HS-5 (cell line): ENCODE measurements at regions not wholly inside any gene's neighbourhood (a gene's known extent, or its start where the extent isn't known, plus 50 kb on each side); places are given as distances from the start of the nearest gene placed in this dataset.
"Not testable (repeated sequence)": the region's sequence is repeated elsewhere in the genome, so short reads cannot be mapped to it uniquely, and the experiment has no call there.

Experiments
- DNase-seq: peaks from one replicate; pipeline ENCODE4 v3.0.0-alpha.2; 2012; ENCODE audit warnings: low read depth

GRCh38 chr11:25766332-25767015, 565.5 kb upstream of the ANO3 start:
- DNase-seq, result no peak

GRCh38 chr11:25769287-25769686, 562.6 kb upstream of the ANO3 start:
- DNase-seq, result no peak

GRCh38 chr11:25771605-25772004, 560.3 kb upstream of the ANO3 start:
- DNase-seq, result no peak

GRCh38 chr11:25775603-25776002, 556.3 kb upstream of the ANO3 start:
- DNase-seq, result no peak

- no peak for DNase-seq
Measured at GRCh38 chr11:25776238-25776637, 555.7 kb upstream of the ANO3 start.

- no peak for DNase-seq
Measured at GRCh38 chr11:25777343-25777742, 554.6 kb upstream of the ANO3 start.

- DNase-seq, result no peak
Measured at GRCh38 chr11:25779033-25779432, 552.9 kb upstream of the ANO3 start.

GRCh38 chr11:25787416-25787815, 544.5 kb upstream of the ANO3 start:
- DNase-seq, result no peak

GRCh38 chr11:25790396-25790795, 541.5 kb upstream of the ANO3 start:
- DNase-seq, result no peak

- DNase-seq, result no peak
Measured at GRCh38 chr11:25793637-25794036, 538.3 kb upstream of the ANO3 start.

- no peak for DNase-seq
Measured at GRCh38 chr11:25794804-25795203, 537.1 kb upstream of the ANO3 start.

GRCh38 chr11:25816411-25816810, 515.5 kb upstream of the ANO3 start:
- no peak for DNase-seq

- no peak for DNase-seq
Measured at GRCh38 chr11:25824688-25825087, 507.2 kb upstream of the ANO3 start.

- DNase-seq, result not testable (repeated sequence)
Measured at GRCh38 chr11:25831485-25831884, 500.4 kb upstream of the ANO3 start.

- no peak for DNase-seq
Measured at GRCh38 chr11:25838918-25839625, 492.9 kb upstream of the ANO3 start.

GRCh38 chr11:25844811-25845210, 487.1 kb upstream of the ANO3 start:
- DNase-seq, result no peak

GRCh38 chr11:25855916-25856315, 476.0 kb upstream of the ANO3 start:
- DNase-seq, result no peak

- DNase-seq, result no peak
Measured at GRCh38 chr11:25859776-25860175, 472.2 kb upstream of the ANO3 start.

GRCh38 chr11:25860677-25861450, 471.1 kb upstream of the ANO3 start:
- DNase-seq, result peak; percentile 6

GRCh38 chr11:25862159-25862558, 469.8 kb upstream of the ANO3 start:
- no peak for DNase-seq

GRCh38 chr11:25863986-25864385, 467.9 kb upstream of the ANO3 start:
- no peak for DNase-seq

GRCh38 chr11:25876456-25876965, 455.4 kb upstream of the ANO3 start:
- DNase-seq, result no peak

GRCh38 chr11:25886036-25886435, 445.9 kb upstream of the ANO3 start:
- DNase-seq, result no peak
